Testis (tissue), 2 donors: ENCODE measurements at regions not wholly inside any gene's neighbourhood (a gene's known extent, or its start where the extent isn't known, plus 50 kb on each side); places are given as distances from the start of the nearest gene placed in this dataset.

Source experiments
- CTCF ChIP-seq, 3 experiments: fragments of 450-650 bp in 2 of 3; fragments of 200-600 bp in 1 of 3; sonication (generic) in 1 of 3; IDR thresholded peaks; one replicate each; pipeline ENCODE4 v1.5.1; 2016 to 2019; ENCODE audit warnings: antibody characterized with exemption in 3 of 3, mild to moderate bottlenecking in 2 of 3, moderate library complexity in 1 of 3
- POLR2A ChIP-seq: fragments of 450-650 bp; IDR thresholded peaks from one replicate; pipeline ENCODE4 v1.6.1; 2017; ENCODE audit warnings: antibody characterized with exemption, mild to moderate bottlenecking, moderate library complexity

GRCh38 chr1:199033661-199034060 lies 394.8 kb downstream of the PTPRC start:
- TF ChIP-seq CTCF (IDR thresholded peaks at IDR 0.05) (no peak), POLR2A (no peak)
